Activated CD4-positive, alpha-beta T cell treated with anti-CD3 and anti-CD28 coated beads, Interleukin-2, Interleukin-4, amounts not matched to agents 100 ng/mL and 50 ng/mL, durations not matched to agents 16 hours and 8 hours (primary cell): ENCODE measurements at regions not wholly inside any gene's neighbourhood (a gene's known extent, or its start where the extent isn't known, plus 50 kb on each side); places are given as distances from the start of the nearest gene placed in this dataset.

Source experiments
- DNase-seq: peaks from one replicate; pipeline ENCODE4 v3.0.0-alpha.2; 2020; ENCODE audit warnings: low spot score

DNA sequence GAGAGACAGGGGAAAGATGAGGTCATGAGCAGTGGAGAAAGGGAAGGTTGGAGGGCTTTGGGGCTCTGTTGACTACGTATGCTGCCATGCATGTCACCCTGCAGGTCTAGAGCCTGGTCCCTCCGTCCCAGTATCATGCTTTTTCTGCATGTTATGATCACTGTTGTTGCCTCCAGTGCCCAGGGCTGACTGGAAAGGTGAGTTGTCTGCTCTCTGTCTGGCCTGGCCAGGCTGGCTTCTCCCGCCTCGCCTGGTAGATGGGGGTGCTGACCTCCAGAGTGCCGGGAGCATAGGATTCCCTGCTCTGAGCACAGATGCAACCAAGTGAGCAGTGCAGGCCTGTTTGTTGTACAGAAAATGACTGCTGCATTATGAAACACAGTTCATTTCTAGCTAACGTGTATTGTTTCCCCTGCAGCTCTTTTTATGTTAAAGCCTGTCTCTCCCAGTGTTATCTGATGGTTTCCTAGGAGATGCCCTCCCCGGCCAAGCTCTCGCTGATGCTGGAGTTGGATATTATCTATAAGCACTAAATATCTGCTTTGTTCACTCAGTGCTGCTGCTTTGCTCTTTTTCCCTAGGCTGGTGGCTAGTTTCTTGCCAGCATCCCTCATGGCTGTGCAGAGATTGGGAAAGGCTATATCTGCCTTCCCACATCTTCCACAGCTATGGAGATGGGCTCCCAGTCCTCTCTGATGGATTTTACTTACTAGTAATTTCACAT, 158.2 kb downstream of the TDRD15 start:
- no peak for DNase-seq

DNA sequence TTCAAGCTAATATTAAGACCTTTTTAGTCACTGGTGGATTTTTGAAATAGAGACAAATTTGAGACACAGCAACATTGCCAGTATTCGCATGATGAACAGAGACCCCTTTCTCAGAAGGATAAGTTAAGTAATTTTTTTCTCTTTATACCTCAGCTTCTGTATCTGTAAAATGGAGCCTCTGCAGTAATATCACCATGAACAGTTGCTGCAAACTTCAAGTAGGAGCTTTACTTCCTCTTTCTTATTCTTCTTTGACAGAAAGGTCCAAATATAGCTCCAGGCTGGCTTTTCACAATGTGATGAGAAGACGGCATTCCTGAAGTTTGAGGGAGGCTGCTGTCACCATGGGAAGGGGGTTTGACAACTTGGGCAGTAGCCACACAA, 158.7 kb downstream of the TDRD15 start:
- DNase-seq, result no peak

DNA sequence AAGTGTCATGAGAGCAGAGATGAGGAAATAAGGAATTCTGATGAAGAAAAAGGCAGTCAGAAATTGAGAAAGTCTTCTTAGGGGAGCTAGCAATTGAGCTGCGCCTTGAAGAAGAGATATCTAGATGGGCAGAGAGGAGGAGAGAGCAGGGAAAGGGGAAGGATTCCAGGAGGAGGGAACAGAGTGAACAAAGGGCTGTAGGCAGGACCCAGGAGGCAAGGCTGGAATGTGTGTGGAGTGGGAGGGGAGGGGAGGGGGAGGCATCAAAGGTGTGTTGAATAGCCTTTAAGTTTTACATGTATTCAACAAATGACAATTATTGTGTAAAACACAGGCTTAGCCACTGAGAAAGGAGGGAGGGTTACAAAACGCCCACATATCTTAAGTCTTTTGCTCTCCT, 164.5 kb downstream of the TDRD15 start:
- no peak for DNase-seq

DNA sequence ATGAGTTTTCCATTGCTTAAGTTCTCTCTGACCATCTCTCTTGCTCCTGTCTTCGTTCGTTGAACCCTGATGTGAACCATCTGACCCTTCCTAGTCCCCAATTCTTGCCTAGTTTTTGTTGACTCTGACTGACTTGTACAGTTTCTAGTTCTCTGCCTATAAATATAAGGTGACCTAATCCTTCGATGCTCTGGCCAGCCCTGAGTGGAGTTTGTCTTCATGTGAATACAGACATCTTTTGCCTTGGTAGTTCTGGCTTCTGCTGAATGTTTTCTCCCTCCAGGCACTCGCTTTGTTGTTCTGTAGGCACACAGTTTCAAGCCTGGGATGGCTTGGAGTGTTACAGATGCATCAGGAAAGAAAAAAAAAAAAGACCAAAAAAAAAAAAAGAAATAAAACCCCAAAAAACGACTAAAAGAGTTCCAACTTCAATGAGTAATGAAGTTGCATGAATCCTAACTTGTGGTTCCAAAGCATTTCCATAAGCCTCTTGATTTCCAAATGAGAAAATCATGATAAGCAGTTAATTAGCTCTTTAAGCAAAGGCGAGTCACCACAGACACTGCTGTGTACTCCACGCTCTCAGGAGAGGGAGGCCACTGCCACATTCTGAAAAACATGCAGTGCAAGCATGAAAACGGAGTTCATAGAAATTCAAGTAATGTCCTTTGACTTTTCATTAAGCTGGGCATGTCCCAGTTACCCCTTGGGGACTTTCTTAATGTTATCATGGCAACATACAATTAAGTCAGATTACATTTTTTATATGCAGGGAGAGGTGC, 165.2 kb downstream of the TDRD15 start:
- DNase-seq, result no peak

DNA sequence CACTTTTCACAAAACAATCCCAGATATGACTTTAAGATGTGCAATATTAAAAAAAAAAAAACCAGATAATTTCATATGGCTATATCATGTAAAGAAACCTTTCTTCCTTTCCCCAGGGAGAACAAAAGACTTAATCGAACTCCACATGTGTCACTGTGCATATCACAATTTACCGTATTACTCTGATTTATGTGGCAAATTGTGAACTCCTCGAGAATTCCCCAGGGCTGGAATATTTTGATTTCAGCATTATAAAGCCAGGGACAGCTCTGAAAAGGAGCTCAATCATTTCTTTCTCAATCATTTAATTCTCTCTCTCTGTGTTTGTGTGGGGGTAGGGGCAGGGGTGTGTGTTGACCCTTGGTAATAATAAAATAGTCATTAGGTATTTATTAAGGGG, 165.8 kb downstream of the TDRD15 start:
- DNase-seq, result no peak

DNA sequence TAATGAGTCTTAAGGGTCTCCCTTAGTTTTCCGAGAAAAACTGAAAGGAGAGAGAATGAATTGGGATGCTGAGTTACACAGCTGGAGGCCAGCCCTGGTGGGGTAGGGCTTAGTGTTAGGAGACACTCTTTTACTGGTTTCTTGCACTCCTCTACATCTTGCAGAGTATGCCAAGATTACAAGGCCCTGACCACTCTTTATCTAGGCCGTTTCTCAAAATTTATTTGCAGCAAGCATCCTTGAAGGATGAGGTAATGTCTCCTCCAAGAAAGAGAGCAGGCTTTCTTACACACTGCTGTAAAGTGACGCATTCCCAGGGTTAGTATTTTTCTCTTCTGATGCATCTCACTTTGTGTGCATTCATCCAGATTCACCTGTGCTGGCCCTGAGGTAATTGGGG, 166.2 kb downstream of the TDRD15 start:
- DNase-seq, result no peak

DNA sequence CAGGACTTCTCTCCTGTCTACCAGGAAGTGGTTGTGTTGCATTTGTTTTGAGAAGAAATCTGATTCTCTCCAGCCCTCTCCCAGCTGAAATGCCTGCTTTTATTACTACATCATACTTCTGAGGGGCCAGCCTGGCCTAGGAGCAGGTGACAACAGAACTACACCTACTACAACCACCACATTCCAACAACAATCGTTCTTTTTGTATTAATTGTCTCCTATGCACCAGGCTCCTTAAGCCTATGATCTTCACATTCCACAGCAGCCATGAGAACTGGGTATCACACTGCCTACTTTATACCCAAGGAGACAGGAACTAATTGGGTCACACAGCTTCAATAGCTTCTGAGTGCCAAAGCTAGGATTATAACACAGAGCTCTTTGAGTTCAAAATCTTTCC, 167.7 kb downstream of the TDRD15 start:
- no peak for DNase-seq

DNA sequence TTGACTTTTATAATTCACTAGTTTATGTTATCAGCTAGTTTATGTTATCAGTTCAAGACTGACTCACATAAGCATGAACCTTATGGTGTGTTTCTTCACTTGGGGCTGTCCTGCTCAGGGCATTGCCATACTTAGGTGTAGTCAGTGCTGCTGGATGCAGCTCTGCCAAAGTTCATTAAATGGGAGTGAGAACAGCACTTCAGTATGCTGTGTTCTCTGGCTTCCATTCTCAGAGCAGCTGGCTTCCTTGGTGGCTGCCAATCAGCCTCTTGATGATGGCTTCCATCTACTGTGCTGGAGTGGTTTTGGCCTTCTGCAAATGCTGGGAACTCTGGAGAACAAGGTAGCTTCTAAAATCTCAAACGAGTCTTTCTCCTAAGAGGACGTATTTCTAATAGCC, 170.7 kb downstream of the TDRD15 start:
- no peak for DNase-seq

DNA sequence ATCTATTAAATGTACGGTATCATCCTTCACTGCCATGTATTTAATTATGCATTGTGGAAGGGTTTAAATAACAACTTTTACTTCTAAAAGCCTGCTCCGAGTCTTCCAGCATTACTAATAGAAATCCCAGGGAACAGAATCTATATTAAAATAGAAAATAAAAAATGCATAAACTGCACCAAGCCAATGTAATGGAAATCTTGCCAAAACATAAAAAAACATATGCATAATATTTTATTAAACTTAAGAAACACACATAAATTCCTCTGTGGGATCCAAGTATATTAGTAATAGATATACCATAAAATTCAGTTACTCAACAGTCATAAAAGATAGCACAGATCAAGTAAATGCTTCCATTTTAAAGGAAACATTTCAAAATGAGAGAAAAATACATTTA, 175.6 kb downstream of the TDRD15 start:
- DNase-seq, result no peak

DNA sequence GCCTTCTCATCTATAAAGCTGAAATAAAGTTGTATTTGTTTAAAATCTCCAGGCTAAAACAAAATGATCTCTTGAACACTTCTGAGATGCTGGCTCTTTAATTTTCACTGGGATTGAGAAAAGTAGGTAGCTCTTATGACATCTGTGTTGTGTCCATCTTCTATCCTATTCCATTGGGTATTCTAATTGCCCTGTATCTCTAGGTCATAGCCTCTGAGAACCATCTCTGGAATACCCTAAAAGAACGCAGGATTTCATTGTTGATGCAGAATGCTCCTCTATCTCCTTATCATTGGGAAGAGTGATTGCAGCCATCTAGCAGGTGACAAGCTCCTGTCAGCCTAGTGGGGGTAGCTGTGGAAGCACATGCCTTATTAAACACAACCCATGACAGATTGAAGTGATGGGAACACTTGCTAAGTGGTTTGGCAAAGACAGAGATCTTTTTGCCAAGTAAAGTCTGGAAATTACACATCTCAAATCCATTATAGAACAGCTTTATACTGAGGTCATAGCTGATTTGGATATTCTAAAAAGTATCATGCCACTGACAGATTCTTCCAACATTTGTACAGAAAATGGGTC, 178.2 kb downstream of the TDRD15 start:
- no peak for DNase-seq

DNA sequence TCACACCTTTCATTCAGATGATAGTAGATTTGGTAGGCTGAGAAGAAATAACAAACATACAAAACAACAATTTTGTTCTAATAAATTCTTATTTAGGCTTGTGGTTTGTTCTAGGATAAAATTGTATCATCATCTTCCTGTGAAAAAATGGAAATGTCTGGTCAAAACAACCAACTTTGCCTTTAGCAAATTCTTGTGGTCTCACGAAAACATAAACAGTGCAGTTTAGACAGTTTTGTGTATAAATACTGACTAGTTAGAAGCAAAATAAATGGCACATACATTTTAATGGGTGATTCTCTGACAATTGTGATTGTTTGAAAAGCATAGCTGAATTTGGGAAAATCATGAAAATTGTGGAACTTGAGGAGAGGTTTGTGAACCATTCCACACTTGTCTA, 180.1 kb downstream of the TDRD15 start:
- DNase-seq, result no peak

DNA sequence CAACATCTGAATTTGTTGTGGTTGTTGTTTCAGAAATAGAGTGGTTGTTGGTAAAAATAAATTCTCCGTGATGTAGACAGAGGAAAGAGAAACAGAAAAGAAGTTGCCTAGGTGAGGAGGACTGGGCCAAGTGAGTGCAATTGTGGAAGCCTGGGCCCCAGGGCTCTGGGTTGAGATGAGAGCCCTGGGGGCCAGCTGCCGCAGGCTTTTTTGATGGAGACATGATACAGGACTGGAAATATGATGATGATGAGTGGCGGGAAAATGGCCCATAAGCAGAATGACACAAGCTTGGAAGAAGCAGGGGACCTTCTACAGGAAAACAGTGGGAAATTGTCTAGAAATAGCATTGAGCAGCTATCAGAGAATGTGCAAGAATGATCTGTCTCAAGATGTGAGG, 181.8 kb downstream of the TDRD15 start:
- DNase-seq, result no peak

DNA sequence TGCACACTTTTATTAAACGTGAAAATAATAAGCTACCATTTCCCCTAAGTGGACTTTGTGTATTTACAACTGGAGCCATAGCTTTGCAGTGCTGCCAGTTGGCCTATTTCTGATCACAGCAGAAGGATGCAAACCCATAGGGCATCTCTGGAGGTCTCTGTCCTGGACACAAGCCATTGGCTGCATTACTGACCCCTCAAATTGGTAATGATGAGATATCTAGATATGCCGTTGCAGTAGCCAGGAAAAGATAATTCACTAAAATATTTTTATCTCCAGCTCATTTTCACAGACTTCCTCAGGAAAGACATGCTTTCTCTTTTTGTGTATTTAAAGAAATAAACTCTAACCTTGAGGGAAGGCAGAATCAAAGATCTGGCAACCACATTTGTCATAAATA, 182.5 kb downstream of the TDRD15 start:
- DNase-seq, result no peak

DNA sequence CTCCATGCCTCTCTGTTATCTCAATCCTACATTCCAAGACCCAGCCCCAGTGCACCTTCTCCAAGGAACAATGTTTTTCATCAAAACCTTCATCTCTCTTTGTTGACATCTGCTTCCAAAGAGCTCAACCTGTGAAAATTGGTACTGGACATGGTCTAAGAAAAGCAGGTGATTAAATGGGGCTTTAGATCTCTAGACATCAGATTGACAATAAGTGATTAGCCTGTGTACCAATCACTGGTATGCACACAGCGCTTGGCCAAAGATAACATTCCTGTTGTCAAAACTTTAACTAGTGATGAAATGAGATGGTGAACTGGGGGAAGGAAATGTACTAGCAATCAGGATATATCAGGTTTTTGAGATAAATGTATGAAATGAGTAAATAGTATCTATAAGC, 183.3 kb downstream of the TDRD15 start:
- DNase-seq, result no peak

DNA sequence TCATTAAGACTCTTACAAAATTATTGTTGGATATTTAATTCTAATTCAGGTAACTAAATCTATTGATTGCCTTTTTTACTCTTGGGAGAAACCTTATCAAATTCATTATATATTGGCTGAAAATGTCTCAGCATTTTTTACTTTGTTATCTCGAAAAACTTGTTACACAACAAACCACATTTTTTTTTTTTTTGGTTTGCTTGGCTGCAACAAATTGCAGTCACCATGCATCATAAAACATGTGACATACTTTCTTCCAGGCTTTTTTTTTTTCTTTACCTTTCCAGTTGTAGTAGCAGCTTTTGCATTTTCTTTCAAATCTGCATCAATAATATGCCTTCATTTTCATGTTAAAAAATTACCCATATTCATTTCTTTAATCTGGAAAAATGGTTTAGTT, 186.7 kb downstream of the TDRD15 start:
- DNase-seq, result no peak

DNA sequence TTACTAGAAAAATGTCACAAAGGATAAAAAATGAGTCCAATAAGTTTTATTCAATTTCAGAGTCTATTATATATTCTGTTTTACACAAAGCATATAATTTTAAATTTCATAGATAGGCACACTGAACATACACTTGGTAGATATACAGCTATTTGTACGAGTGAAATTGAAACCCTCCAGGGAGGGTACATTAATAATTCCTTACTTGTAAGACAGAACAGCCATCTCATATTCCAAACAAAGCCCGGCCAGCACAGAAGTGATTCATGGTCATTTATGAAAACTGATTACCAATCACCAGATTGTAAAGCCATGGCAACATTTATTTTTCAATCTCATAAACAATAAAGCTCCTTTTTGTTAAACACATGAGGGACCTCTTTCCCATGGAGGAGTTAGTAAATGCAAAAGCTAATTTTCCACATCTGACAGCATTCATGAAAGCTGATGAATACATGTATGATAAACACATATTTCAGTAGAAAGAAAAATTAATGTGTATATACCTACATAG, 190.6 kb downstream of the TDRD15 start:
- no peak for DNase-seq

DNA sequence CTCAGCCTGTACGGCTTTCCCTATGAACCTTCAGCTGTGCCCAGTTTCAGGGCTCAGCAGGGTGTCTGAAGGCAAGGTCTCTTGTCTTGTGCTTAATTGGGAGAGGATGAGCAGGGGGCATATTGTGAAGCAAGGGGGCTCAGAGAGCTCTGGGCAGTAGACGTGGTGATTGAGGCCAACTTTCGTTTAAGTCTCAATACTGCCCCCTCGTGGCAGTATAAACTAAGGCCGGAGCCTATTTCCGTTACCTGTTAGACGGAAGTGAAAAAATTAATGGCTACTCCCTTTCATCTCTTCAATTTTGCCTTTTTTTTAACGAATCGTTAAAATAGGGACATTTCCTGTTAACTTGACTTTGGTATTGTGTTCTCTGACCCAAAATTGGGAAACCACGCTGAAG, 193.4 kb downstream of the TDRD15 start:
- DNase-seq, result peak; percentile 51

DNA sequence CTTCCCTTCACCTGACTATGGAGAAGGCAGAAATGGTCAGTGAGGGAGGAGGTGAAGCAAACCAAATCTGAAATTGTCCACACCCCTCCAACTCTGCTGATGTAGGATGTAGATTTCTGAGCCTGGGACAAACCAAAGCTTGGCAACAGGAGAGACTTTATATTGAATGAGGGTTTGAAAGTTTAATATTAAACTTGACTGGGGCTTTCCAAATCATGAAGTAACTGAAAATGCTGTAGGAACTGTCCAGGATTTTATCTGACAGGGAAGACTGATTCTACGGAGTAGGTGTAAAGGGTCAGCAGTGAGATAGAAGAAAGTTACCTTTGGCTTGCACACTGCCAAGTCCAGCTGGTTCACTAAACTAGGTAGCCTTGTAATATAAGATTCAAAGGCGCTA, 194.5 kb downstream of the TDRD15 start:
- DNase-seq, result no peak

DNA sequence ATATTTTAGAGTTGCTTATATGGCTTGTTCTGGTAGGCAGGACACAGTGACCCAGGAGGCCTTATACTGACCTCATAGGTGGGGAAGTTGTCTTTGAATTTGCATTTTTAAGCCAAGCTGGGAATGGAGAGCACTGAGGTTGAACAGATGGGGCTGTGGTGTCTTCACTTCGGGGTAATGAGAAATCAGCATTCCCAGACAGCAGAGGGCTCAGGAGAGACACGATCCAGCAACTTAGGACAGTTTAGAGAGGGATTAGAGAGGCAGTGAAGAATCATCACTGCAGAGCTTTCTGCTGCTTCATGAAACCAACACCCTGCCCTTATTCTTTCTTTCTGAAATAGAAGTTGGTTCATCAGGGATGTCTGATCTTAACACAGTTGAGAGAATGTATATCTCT, 202.4 kb downstream of the TDRD15 start:
- DNase-seq, result no peak

DNA sequence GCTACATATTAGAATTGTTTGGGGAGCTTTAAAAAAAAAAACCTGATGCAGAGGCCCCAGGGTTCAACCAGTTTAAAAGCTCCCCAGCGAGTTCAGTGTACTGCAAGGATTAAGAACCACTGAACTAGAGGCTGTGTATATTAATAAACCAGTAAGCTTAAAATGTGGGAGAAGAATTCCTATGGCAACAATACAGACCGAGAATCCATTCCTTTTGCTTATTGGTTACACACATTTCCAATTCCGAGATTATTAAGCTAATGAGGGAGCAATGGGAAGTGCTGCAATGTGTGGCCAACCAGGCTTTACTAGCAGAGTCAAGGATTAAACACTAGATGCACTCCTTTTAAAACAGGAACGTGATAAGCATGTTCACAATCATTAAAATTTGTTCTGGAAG, 204.4 kb downstream of the TDRD15 start:
- no peak for DNase-seq

DNA sequence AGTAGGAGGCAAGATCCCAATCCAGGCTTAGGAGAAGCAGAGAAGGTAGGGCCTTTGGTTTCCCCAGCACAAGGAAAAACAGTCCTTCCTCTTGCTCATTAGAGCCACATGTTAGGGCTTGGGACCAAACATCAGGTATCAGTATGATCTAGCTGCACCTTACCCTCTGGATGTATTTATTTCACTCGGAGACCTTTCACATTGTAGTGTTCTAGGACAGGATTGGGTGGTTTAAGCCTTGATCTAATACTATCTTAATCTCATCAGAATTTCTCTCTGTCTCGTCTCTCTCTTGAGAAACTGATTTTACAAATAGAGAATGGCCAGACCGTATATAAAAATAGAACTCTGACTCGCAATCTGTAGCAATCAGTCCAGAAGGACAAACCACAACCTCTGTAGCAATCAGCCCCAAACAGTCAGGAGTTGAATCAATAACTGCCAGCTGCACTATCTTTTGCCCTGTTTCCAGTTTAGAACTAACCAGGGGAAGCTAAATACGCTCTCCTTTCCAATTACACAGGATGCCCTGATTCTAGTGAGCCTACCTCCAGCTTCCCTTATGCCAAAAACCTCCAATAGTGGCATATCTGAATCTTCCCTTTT, 207.1 kb downstream of the TDRD15 start:
- DNase-seq, result no peak

DNA sequence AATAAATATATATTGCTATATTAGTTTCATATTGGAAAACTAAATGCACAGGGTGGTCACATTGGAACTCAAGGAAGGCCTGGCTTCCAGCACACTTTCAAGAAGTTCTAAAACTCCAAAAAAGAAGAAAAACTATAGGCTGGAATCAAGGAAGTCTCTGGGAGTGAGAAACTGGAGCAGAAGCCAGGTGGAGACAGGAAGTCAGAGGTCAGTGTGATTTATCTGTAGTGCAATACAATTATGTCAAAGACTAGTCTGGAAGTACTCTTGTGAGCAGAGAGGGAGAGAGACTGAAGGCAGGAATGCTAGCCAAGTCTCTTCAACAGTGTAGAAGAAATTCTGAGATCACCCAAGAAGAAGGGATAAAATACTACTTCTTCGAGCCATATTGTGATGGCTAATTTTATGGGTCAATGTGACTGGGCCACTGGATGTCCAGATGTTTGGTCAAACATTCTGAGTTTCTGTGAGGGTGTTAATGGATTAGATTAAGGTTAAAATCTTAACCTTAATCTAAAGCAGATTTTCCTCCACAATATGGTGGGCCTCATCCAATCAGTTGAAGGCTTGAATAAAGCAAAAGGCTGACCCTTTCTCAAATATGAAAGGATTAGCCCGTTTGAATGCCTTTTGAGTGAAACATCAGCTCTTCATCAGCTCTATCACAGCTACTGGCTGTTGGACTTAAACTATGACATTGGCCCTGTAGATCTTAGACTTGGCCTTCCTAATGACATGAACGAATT, 208.0 kb downstream of the TDRD15 start:
- no peak for DNase-seq
